ENCODE measurements at regions not wholly inside any gene's neighbourhood (a gene's known extent, or its start where the extent isn't known, plus 50 kb on each side); places are given as distances from the start of the nearest gene placed in this dataset.

- H3K4me3 ChIP-seq (ENCODE audit: low read depth, low read length): no peak overlapping the region
- no peak for TF ChIP-seq CTCF (IDR thresholded peaks at IDR 0.05; ENCODE audit: borderline replicate concordance, insufficient read depth, low read depth, low read length)
Measured at GRCh38 chr12:127075981-127076380, 1191.0 kb upstream of the TMEM132C start.

- no peak for TF ChIP-seq CTCF (IDR thresholded peaks at IDR 0.05; ENCODE audit: borderline replicate concordance, insufficient read depth, low read depth, low read length)
- H3K4me3 ChIP-seq (ENCODE audit: low read depth, low read length): no peak overlapping the region
Measured at GRCh38 chr12:127077262-127078045, 1189.5 kb upstream of the TMEM132C start.

- no peak overlapping the region for H3K4me3 ChIP-seq (ENCODE audit: low read depth, low read length)
- TF ChIP-seq CTCF (IDR thresholded peaks at IDR 0.05; ENCODE audit: borderline replicate concordance, insufficient read depth, low read depth, low read length): no peak
Measured at GRCh38 chr12:127078577-127079350, 1188.2 kb upstream of the TMEM132C start.

GRCh38 chr12:127079636-127080035 lies 1187.3 kb upstream of the TMEM132C start:
- H3K4me3 ChIP-seq (ENCODE audit: low read depth, low read length): no peak overlapping the region
- TF ChIP-seq CTCF (IDR thresholded peaks at IDR 0.05; ENCODE audit: borderline replicate concordance, insufficient read depth, low read depth, low read length): no peak

GRCh38 chr12:127081058-127081457 lies 1185.9 kb upstream of the TMEM132C start:
- no peak for TF ChIP-seq CTCF (IDR thresholded peaks at IDR 0.05; ENCODE audit: borderline replicate concordance, insufficient read depth, low read depth, low read length)
- no peak overlapping the region for H3K4me3 ChIP-seq (ENCODE audit: low read depth, low read length)

- TF ChIP-seq CTCF (IDR thresholded peaks at IDR 0.05; ENCODE audit: borderline replicate concordance, insufficient read depth, low read depth, low read length): no peak
- no peak overlapping the region for H3K4me3 ChIP-seq (ENCODE audit: low read depth, low read length)
Measured at GRCh38 chr12:127083008-127083949, 1183.7 kb upstream of the TMEM132C start.

Measured in GM12875 (cell line).